Liver (tissue), 8 donors: ENCODE measurements at regions not wholly inside any gene's neighbourhood (a gene's known extent, or its start where the extent isn't known, plus 50 kb on each side); places are given as distances from the start of the nearest gene placed in this dataset.

Source experiments
- DNase-seq: peaks from one replicate; pipeline ENCODE4 v3.0.0-alpha.2; 2017; ENCODE audit warnings: low spot score
- H3K27ac ChIP-seq, 2 donors: one replicate each; pipeline ENCODE4 v1.7.0; 2013; ENCODE audit warnings: inconsistent platforms in 2 of 2, low read length in 2 of 2, control low read depth in 1 of 2, low read depth in 1 of 2, mild to moderate bottlenecking in 1 of 2
- H3K27me3 ChIP-seq, 4 donors: one replicate each; pipeline versions ENCODE4 v1.6.1 to v1.7.0; 2013; ENCODE audit warnings: low read length in 3 of 4, inconsistent platforms in 1 of 4, mild to moderate bottlenecking in 1 of 4, moderate library complexity in 1 of 4; ENCODE audit not compliant: control insufficient read depth in 4 of 4, insufficient read depth in 4 of 4
- H3K36me3 ChIP-seq, 4 donors: one replicate each; pipeline versions ENCODE4 v1.6.1 to v1.7.0; 2013; ENCODE audit warnings: low read length in 3 of 4, mild to moderate bottlenecking in 3 of 4, low read depth in 1 of 4, moderate library complexity in 1 of 4; ENCODE audit not compliant: control insufficient read depth in 4 of 4, insufficient read depth in 3 of 4
- H3K4me1 ChIP-seq, 4 donors: one replicate each; pipeline versions ENCODE4 v1.6.1 to v1.7.0; 2013; ENCODE audit warnings: low read length in 3 of 4, mild to moderate bottlenecking in 3 of 4, moderate library complexity in 1 of 4; ENCODE audit not compliant: control insufficient read depth in 4 of 4, insufficient read depth in 4 of 4
- H3K4me3 ChIP-seq, 3 donors: one replicate each; pipeline versions ENCODE4 v1.6.1 to v1.7.0; 2013; ENCODE audit warnings: low read length in 3 of 3, control low read depth in 1 of 3, low read depth in 1 of 3, mild to moderate bottlenecking in 1 of 3
- H3K9ac ChIP-seq, 2 donors: one replicate each; pipeline ENCODE4 v1.7.0; 2013; ENCODE audit warnings: low read length in 2 of 2, mild to moderate bottlenecking in 2 of 2, moderate library complexity in 2 of 2, control low read depth in 1 of 2, low read depth in 1 of 2
- H3K9me3 ChIP-seq, 4 donors: one replicate each; pipeline versions ENCODE4 v1.6.1 to v1.7.0; 2013; ENCODE audit warnings: low read length in 3 of 4; ENCODE audit not compliant: control insufficient read depth in 4 of 4
- ATF3 ChIP-seq: IDR thresholded peaks from 2 replicates; pipeline ENCODE4 v1.6.1; 2016; ENCODE audit warnings: antibody characterized with exemption
- CTCF ChIP-seq: fragments of 150-350 bp; IDR thresholded peaks from 2 replicates; pipeline ENCODE4 v1.5.1; 2017; ENCODE audit warnings: improper control_type of control experiment, low read depth, low read length; ENCODE audit not compliant: missing input control
- EGR1 ChIP-seq, 2 donors: IDR thresholded peaks; 2 replicates each; pipeline ENCODE4 v1.6.1; 2016 to 2018; ENCODE audit warnings: antibody characterized with exemption in 2 of 2, low read depth in 2 of 2
- FOXA1 ChIP-seq: IDR thresholded peaks from 2 replicates; pipeline ENCODE4 v1.6.1; 2016; ENCODE audit warnings: antibody characterized with exemption
- FOXA2 ChIP-seq: IDR thresholded peaks from 2 replicates; pipeline ENCODE4 v1.6.1; 2016; ENCODE audit warnings: antibody characterized with exemption
- GABPA ChIP-seq, 2 donors: IDR thresholded peaks in 1 of 2; conservative IDR thresholded peaks in 1 of 2; 2 replicates each; pipeline ENCODE4 v1.6.1; 2016; ENCODE audit warnings: antibody characterized with exemption in 2 of 2, mild to moderate bottlenecking in 1 of 2, moderate library complexity in 1 of 2
- HNF4A ChIP-seq, 2 donors: conservative IDR thresholded peaks; 2 replicates each; pipeline ENCODE4 v1.6.1; 2016; ENCODE audit warnings: antibody characterized with exemption in 2 of 2, mild to moderate bottlenecking in 2 of 2
- HNF4G ChIP-seq: IDR thresholded peaks from 2 replicates; pipeline ENCODE4 v1.6.1; 2016; ENCODE audit warnings: antibody characterized with exemption
- JUND ChIP-seq, 2 donors: IDR thresholded peaks; 2 replicates each; pipeline ENCODE4 v1.6.1; 2016; ENCODE audit warnings: antibody characterized with exemption in 2 of 2
- NR2F2 ChIP-seq: IDR thresholded peaks from 2 replicates; pipeline ENCODE4 v1.6.1; 2016; ENCODE audit warnings: antibody characterized with exemption
- RAD21 ChIP-seq, 2 donors: IDR thresholded peaks; 2 replicates each; pipeline ENCODE4 v1.6.1; 2016; ENCODE audit warnings: antibody characterized with exemption in 2 of 2, mild to moderate bottlenecking in 2 of 2
- RXRA ChIP-seq, 2 donors: IDR thresholded peaks; 2 replicates each; pipeline ENCODE4 v1.6.1; 2017 to 2018; ENCODE audit warnings: antibody characterized with exemption in 2 of 2, mild to moderate bottlenecking in 1 of 2
- SP1 ChIP-seq: IDR thresholded peaks from 2 replicates; pipeline ENCODE4 v1.6.1; 2018; ENCODE audit warnings: antibody characterized with exemption, mild to moderate bottlenecking
- TAF1 ChIP-seq: conservative IDR thresholded peaks from 2 replicates; pipeline ENCODE4 v1.6.1; 2016; ENCODE audit warnings: antibody characterized with exemption, mild to moderate bottlenecking
- YY1 ChIP-seq: IDR thresholded peaks from 2 replicates; pipeline ENCODE4 v1.6.1; 2016; ENCODE audit warnings: antibody characterized with exemption, mild to moderate bottlenecking
- WGBS: extraction: QIAGEN DNeasy Blood & Tissue Kit; methylation state at CpG from one replicate; pipeline ENCODE4 v1.1.7; 2013; 5-methylcytosine and 5-hydroxymethylcytosine counted together
- TF ChIP-seq, protein P1 (sequence below): IDR thresholded peaks from 2 replicates; pipeline ENCODE4 v1.6.1; 2016; ENCODE audit warnings: antibody characterized with exemption, mild to moderate bottlenecking
- TF ChIP-seq, protein P2 (sequence below): IDR thresholded peaks from 2 replicates; pipeline ENCODE4 v1.6.1; 2016; ENCODE audit warnings: antibody characterized with exemption
- TF ChIP-seq, protein P3 (sequence below): IDR thresholded peaks from 2 replicates; pipeline ENCODE4 v1.6.1; 2016; ENCODE audit warnings: antibody characterized with exemption
- donor health status: healthy.
- donor health status: healthy.
- donor health status: healthy.
- donor health status: healthy.
- donor health status: healthy.

- 3% methylated on average over 14 of the region's 14 CpGs for WGBS
- no peaks in the 10 kb centered on the region for H3K27me3 ChIP-seq
- no peak overlapping the region for H3K27ac ChIP-seq
- DNase-seq = peak; percentile 67
- H3K9ac ChIP-seq = no peak overlapping the region
- peak overlapping the region; percentile 16 to 61 (median 31) for H3K4me3 ChIP-seq
- peaks cover 3 to 9% (median 6%) of the 10 kb centered on the region in 4 donors for H3K4me1 ChIP-seq
- H3K36me3 ChIP-seq = no peaks in the 10 kb centered on the region
- peak; percentile 87 for TF ChIP-seq YY1
- TF ChIP-seq, protein P1, sequence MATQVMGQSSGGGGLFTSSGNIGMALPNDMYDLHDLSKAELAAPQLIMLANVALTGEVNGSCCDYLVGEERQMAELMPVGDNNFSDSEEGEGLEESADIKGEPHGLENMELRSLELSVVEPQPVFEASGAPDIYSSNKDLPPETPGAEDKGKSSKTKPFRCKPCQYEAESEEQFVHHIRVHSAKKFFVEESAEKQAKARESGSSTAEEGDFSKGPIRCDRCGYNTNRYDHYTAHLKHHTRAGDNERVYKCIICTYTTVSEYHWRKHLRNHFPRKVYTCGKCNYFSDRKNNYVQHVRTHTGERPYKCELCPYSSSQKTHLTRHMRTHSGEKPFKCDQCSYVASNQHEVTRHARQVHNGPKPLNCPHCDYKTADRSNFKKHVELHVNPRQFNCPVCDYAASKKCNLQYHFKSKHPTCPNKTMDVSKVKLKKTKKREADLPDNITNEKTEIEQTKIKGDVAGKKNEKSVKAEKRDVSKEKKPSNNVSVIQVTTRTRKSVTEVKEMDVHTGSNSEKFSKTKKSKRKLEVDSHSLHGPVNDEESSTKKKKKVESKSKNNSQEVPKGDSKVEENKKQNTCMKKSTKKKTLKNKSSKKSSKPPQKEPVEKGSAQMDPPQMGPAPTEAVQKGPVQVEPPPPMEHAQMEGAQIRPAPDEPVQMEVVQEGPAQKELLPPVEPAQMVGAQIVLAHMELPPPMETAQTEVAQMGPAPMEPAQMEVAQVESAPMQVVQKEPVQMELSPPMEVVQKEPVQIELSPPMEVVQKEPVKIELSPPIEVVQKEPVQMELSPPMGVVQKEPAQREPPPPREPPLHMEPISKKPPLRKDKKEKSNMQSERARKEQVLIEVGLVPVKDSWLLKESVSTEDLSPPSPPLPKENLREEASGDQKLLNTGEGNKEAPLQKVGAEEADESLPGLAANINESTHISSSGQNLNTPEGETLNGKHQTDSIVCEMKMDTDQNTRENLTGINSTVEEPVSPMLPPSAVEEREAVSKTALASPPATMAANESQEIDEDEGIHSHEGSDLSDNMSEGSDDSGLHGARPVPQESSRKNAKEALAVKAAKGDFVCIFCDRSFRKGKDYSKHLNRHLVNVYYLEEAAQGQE = no peak
- TF ChIP-seq ATF3 = no peak
- no peak for TF ChIP-seq HNF4G
- no peak for TF ChIP-seq TAF1
- TF ChIP-seq HNF4A (conservative IDR thresholded peaks at IDR 0.05) = no peak
- peak; percentile 95 to 99 for TF ChIP-seq RAD21 (IDR thresholded peaks at IDR 0.05)
- TF ChIP-seq FOXA1 = no peak
- TF ChIP-seq, protein P2, sequence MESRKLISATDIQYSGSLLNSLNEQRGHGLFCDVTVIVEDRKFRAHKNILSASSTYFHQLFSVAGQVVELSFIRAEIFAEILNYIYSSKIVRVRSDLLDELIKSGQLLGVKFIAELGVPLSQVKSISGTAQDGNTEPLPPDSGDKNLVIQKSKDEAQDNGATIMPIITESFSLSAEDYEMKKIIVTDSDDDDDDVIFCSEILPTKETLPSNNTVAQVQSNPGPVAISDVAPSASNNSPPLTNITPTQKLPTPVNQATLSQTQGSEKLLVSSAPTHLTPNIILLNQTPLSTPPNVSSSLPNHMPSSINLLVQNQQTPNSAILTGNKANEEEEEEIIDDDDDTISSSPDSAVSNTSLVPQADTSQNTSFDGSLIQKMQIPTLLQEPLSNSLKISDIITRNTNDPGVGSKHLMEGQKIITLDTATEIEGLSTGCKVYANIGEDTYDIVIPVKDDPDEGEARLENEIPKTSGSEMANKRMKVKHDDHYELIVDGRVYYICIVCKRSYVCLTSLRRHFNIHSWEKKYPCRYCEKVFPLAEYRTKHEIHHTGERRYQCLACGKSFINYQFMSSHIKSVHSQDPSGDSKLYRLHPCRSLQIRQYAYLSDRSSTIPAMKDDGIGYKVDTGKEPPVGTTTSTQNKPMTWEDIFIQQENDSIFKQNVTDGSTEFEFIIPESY = no peak
- TF ChIP-seq, protein P3, sequence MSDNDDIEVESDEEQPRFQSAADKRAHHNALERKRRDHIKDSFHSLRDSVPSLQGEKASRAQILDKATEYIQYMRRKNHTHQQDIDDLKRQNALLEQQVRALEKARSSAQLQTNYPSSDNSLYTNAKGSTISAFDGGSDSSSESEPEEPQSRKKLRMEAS = no peak
- TF ChIP-seq EGR1 (IDR thresholded peaks at IDR 0.05; ENCODE audit: low read depth in 2 of 2) = no peak
- TF ChIP-seq FOXA2 = no peak
- TF ChIP-seq CTCF = peak; percentile 90
- TF ChIP-seq GABPA (IDR thresholded peaks at IDR 0.05 in 1 of 2, conservative IDR thresholded peaks at IDR 0.05 in 1 of 2) = no peak
- TF ChIP-seq RXRA (IDR thresholded peaks at IDR 0.05) = no peak
- peak; percentile 11 for TF ChIP-seq SP1
- no peak for TF ChIP-seq NR2F2
- TF ChIP-seq JUND (IDR thresholded peaks at IDR 0.05) = no peak
- H3K9me3 ChIP-seq = no peaks in the 10 kb centered on the region
Measured at GRCh38 chr12:89019439-89020120, 332.7 kb downstream of the DUSP6 start.
